Neural cell (in vitro differentiated cells): ENCODE measurements at regions not wholly inside any gene's neighbourhood (a gene's known extent, or its start where the extent isn't known, plus 50 kb on each side); places are given as distances from the start of the nearest gene placed in this dataset.

Experiments used
- H2AFZ ChIP-seq: fragments of 200-600, 300-800 bp; sonication (generic), shearing (Covaris generic); 2 replicates; pipeline ENCODE4 v1.6.0; 2014; ENCODE audit warnings: low read depth, mild to moderate bottlenecking, antibody characterized with exemption, low read length, moderate library complexity
- H3F3A ChIP-seq: fragments of 200-600 bp; shearing (Covaris generic); 2 replicates; pipeline ENCODE4 v1.6.1; 2016; ENCODE audit warnings: mild to moderate bottlenecking, moderate library complexity, mixed read lengths, antibody characterized with exemption, low read length; ENCODE audit not compliant: insufficient read depth, poor library complexity, severe bottlenecking
- H3K27ac ChIP-seq: fragments of 200-600, 300-800 bp; sonication (generic), shearing (Covaris generic); 2 replicates; pipeline ENCODE4 v1.5.1; 2014; ENCODE audit warnings: mild to moderate bottlenecking, low read length, moderate library complexity
- H3K27me3 ChIP-seq: fragments of 300-800, 200-600 bp; sonication (generic), shearing (Covaris generic); 2 replicates; pipeline ENCODE4 v1.6.0; 2014; ENCODE audit warnings: mild to moderate bottlenecking, low read depth, low read length, moderate library complexity; ENCODE audit not compliant: insufficient read depth
- H3K36me3 ChIP-seq: fragments of 300-800, 200-600 bp; sonication (generic), shearing (Covaris generic); 2 replicates; pipeline ENCODE4 v1.5.1; 2014; ENCODE audit warnings: mild to moderate bottlenecking, antibody characterized with exemption, low read length, moderate library complexity; ENCODE audit not compliant: insufficient read depth
- H3K4me2 ChIP-seq: fragments of 300-800, 200-600 bp; sonication (generic), shearing (Covaris generic); 2 replicates; pipeline ENCODE4 v1.6.0; 2014; ENCODE audit warnings: mild to moderate bottlenecking, low read length
- H3K4me3 ChIP-seq: fragments of 300-800, 200-600 bp; sonication (generic), shearing (Covaris generic); 2 replicates; pipeline ENCODE4 v1.5.1; 2014; ENCODE audit warnings: mild to moderate bottlenecking, low read length, moderate library complexity
- H3K79me2 ChIP-seq: fragments of 200-600 bp; shearing (Covaris generic); replicated peaks from 2 replicates; pipeline ENCODE4 v1.6.0; 2014; ENCODE audit warnings: mild to moderate bottlenecking, low read length, moderate library complexity; ENCODE audit not compliant: insufficient read depth
- H3K9ac ChIP-seq: fragments of 300-800, 200-600 bp; sonication (generic), shearing (Covaris generic); 2 replicates; pipeline ENCODE4 v1.6.1; 2016; ENCODE audit warnings: mild to moderate bottlenecking, low read length, mixed read lengths
- H3K9me2 ChIP-seq: fragments of 200-600 bp; shearing (Covaris generic); 2 replicates; pipeline ENCODE4 v1.6.1; 2016; ENCODE audit warnings: mild to moderate bottlenecking, low read length, mixed read lengths; ENCODE audit not compliant: insufficient read depth
- H3K9me3 ChIP-seq: fragments of 200-600, 300-800 bp; sonication (generic), shearing (Covaris generic); 2 replicates; pipeline ENCODE4 v1.6.1; 2016; ENCODE audit warnings: mild to moderate bottlenecking, mixed run types, low read length, moderate library complexity, mixed read lengths
- H4K20me1 ChIP-seq: fragments of 200-600 bp; shearing (Covaris generic); 2 replicates; pipeline ENCODE4 v1.6.1; 2016; ENCODE audit warnings: mild to moderate bottlenecking, mixed run types; ENCODE audit not compliant: insufficient read depth
- EP300 ChIP-seq: fragments of 450-650 bp; conservative IDR thresholded peaks from 2 replicates; pipeline ENCODE4 v1.6.1; 2014; ENCODE audit warnings: antibody characterized with exemption, mild to moderate bottlenecking, moderate library complexity; ENCODE audit not compliant: poor library complexity, severe bottlenecking
- EZH2 ChIP-seq: fragments of 200-600, 300-800 bp; shearing (Covaris generic), sonication (generic); IDR thresholded peaks from 2 replicates; pipeline ENCODE4 v1.6.1; 2014; ENCODE audit warnings: antibody characterized with exemption, low read length, borderline replicate concordance, mild to moderate bottlenecking; ENCODE audit not compliant: insufficient read depth, poor library complexity, severe bottlenecking
- MXI1 ChIP-seq: fragments of 450-650 bp; conservative IDR thresholded peaks from 2 replicates; pipeline ENCODE4 v1.6.1; 2014; ENCODE audit warnings: antibody characterized with exemption, mild to moderate bottlenecking; ENCODE audit not compliant: poor library complexity, severe bottlenecking
- POLR2AphosphoS5 ChIP-seq: IDR thresholded peaks from 2 replicates; pipeline ENCODE4 v1.6.1; 2012
- RAD21 ChIP-seq: fragments of 450-650 bp; conservative IDR thresholded peaks from 2 replicates; pipeline ENCODE4 v1.6.1; 2014; ENCODE audit warnings: antibody characterized with exemption, mild to moderate bottlenecking, moderate library complexity
- SMC3 ChIP-seq: fragments of 450-650 bp; conservative IDR thresholded peaks from 2 replicates; pipeline ENCODE4 v1.6.1; 2014; ENCODE audit warnings: antibody characterized with exemption, mild to moderate bottlenecking, moderate library complexity; ENCODE audit not compliant: poor library complexity
- TAF1 ChIP-seq: IDR thresholded peaks from 2 replicates; pipeline ENCODE4 v1.6.1; 2012; ENCODE audit warnings: low read depth
- TF ChIP-seq, protein P1 (sequence below): fragments of 450-650 bp; IDR thresholded peaks from 2 replicates; pipeline ENCODE4 v1.5.1; 2014; ENCODE audit warnings: antibody characterized with exemption, mild to moderate bottlenecking, moderate library complexity; ENCODE audit not compliant: poor library complexity, severe bottlenecking
- TF ChIP-seq, protein P2 (sequence below): IDR thresholded peaks from 2 replicates; pipeline ENCODE4 v1.6.1; 2012; ENCODE audit warnings: borderline replicate concordance

DNA sequence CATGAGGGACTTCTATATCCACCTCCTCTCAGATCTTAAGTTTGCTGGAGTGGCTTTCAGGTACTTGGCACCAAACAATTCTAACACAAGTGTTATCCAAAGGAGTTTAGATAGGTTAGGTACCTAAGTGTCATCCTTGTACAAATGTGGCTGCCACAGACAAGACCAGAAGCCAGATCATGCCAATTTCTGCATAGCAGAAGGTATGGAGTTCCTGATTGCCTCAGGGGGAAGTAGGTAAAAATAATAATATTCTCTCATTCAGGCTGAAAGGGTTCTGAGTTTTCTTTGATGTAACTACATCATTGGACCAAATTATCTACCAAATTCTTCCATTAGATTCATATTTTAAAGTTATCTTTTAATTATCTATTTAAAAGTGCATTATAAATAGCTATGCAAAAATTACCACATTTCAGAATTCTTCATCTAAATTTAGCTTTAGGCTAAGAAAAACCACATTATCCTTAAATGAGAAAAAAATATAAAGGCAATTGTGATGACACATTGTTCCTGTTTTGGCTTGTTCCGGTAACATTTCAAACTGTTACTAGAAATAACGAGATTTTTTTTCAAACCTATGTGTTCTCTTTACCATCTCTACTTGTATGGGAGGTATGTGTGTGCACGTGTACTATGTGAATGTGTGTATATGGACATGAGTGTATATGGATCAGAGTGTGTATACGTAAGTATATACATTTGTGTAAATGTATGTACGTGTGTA lies 66.2 kb upstream of the POU2AF2 start:
- no peaks in the 10 kb centered on the region for H4K20me1 ChIP-seq
- TF ChIP-seq RAD21: no peak
- no peak for TF ChIP-seq POLR2AphosphoS5
- TF ChIP-seq EP300: no peak
- TF ChIP-seq SMC3: no peak
- TF ChIP-seq, protein P1, sequence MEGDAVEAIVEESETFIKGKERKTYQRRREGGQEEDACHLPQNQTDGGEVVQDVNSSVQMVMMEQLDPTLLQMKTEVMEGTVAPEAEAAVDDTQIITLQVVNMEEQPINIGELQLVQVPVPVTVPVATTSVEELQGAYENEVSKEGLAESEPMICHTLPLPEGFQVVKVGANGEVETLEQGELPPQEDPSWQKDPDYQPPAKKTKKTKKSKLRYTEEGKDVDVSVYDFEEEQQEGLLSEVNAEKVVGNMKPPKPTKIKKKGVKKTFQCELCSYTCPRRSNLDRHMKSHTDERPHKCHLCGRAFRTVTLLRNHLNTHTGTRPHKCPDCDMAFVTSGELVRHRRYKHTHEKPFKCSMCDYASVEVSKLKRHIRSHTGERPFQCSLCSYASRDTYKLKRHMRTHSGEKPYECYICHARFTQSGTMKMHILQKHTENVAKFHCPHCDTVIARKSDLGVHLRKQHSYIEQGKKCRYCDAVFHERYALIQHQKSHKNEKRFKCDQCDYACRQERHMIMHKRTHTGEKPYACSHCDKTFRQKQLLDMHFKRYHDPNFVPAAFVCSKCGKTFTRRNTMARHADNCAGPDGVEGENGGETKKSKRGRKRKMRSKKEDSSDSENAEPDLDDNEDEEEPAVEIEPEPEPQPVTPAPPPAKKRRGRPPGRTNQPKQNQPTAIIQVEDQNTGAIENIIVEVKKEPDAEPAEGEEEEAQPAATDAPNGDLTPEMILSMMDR: no peak
- TF ChIP-seq TAF1: no peak
- TF ChIP-seq, protein P2, sequence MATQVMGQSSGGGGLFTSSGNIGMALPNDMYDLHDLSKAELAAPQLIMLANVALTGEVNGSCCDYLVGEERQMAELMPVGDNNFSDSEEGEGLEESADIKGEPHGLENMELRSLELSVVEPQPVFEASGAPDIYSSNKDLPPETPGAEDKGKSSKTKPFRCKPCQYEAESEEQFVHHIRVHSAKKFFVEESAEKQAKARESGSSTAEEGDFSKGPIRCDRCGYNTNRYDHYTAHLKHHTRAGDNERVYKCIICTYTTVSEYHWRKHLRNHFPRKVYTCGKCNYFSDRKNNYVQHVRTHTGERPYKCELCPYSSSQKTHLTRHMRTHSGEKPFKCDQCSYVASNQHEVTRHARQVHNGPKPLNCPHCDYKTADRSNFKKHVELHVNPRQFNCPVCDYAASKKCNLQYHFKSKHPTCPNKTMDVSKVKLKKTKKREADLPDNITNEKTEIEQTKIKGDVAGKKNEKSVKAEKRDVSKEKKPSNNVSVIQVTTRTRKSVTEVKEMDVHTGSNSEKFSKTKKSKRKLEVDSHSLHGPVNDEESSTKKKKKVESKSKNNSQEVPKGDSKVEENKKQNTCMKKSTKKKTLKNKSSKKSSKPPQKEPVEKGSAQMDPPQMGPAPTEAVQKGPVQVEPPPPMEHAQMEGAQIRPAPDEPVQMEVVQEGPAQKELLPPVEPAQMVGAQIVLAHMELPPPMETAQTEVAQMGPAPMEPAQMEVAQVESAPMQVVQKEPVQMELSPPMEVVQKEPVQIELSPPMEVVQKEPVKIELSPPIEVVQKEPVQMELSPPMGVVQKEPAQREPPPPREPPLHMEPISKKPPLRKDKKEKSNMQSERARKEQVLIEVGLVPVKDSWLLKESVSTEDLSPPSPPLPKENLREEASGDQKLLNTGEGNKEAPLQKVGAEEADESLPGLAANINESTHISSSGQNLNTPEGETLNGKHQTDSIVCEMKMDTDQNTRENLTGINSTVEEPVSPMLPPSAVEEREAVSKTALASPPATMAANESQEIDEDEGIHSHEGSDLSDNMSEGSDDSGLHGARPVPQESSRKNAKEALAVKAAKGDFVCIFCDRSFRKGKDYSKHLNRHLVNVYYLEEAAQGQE: no peak
- TF ChIP-seq EZH2: no peak
- no peak for TF ChIP-seq MXI1
- H3K9me2 ChIP-seq: no peaks in the 10 kb centered on the region
- no peak overlapping the region for H3K4me2 ChIP-seq
- H3K9me3 ChIP-seq: no peaks in the 10 kb centered on the region
- no peaks in the 10 kb centered on the region for H3K27me3 ChIP-seq
- no peak overlapping the region for H2AFZ ChIP-seq
- H3K27ac ChIP-seq: no peak overlapping the region
- no peak overlapping the region for H3K9ac ChIP-seq
- H3K4me3 ChIP-seq: no peak overlapping the region
- H3K79me2 ChIP-seq: no peaks in the 10 kb centered on the region
- no peaks in the 10 kb centered on the region for H3F3A ChIP-seq
- H3K36me3 ChIP-seq: no peaks in the 10 kb centered on the region

DNA sequence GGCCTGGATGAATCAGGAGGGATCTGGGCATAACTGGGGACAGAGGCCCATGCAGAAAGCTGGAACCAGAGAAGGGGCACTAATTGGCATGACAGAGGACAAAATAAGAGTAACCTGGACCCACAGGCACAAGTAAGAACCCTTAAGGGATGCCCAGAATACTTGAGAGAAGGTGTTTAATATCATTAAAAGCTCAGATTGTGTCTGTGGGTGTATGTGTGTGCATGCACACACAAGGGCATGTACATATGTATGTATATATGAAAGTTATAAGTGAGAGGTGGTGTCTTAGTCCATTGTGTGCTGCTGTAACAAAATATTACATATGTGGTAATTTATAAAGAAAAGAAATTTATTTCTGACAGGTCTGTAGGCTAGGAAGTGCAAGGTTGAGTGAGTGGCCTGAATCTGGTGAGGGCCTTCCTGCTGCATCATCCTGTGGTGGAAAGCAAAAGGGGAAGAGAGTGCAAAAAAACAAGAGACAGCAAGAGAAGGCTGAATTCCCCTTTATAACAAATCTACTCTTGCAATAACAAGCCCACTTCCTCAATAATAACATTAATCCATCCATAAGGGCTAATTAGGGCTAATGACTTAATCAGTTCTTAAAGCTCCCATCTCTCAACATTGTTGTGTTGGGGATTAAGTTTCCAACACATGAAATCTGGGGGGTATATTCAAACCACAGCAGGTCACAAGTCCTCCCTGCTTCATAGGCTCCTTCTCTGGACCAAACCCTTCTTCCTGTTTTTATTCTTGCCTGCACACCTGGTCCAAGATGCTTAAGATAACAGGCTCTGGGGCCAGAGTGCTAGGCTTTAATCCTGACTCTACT lies 68.3 kb upstream of the POU2AF2 start:
- Histone ChIP-seq H3K27ac (no peak overlapping the region), H3K4me3 (no peak overlapping the region), H3K9me3 (no peaks in the 10 kb centered on the region), H3F3A (no peaks in the 10 kb centered on the region), H3K27me3 (no peaks in the 10 kb centered on the region), H3K9ac (no peak overlapping the region), H3K4me2 (no peak overlapping the region), H3K9me2 (no peaks in the 10 kb centered on the region), H3K79me2 (no peaks in the 10 kb centered on the region), H2AFZ (no peak overlapping the region), H3K36me3 (no peaks in the 10 kb centered on the region), H4K20me1 (no peaks in the 10 kb centered on the region)
- TF ChIP-seq SMC3 (no peak), EP300 (no peak), EZH2 (no peak), RAD21 (no peak), TAF1 (no peak), POLR2AphosphoS5 (no peak), MXI1 (no peak)
- TF ChIP-seq, protein P1: no peak
- TF ChIP-seq, protein P2: no peak
